OCI-LY7 (cell line): ENCODE measurements at regions not wholly inside any gene's neighbourhood (a gene's known extent, or its start where the extent isn't known, plus 50 kb on each side); places are given as distances from the start of the nearest gene placed in this dataset.

Experiments used
- BruUV-seq: library from RNA; stranded (reverse); fragments of 400-500 nt; replicated peaks from 2 replicates; lab custom pipeline; 2021; lab: Mats Ljungman, UMichigan
- CTCF ChIA-PET: fragments of 300-600 bp; sonication (Branson Sonifier 250); formaldehyde crosslinking; loops from one replicate; lab custom pipeline; 2022; ENCODE audit warnings: antibody characterized with exemption; ENCODE audit not compliant: unreplicated experiment; lab: Charles Lee
- POLR2A ChIA-PET: fragments of 300-600 bp; sonication (Branson Sonifier 250); formaldehyde crosslinking; loops from one replicate; lab custom pipeline; 2022; ENCODE audit warnings: antibody characterized with exemption; lab: Charles Lee
- DNase-seq: peaks from one replicate; pipeline ENCODE4 v3.0.0-alpha.2; 2015; ENCODE audit warnings: low spot score
- H2AFZ ChIP-seq: fragments of 200-600 bp; sonication (generic), shearing (Covaris generic); 2 replicates; pipeline ENCODE4 v1.6.1; 2014; ENCODE audit warnings: mild to moderate bottlenecking, antibody characterized with exemption, low read length, moderate library complexity
- H3K27ac ChIP-seq: fragments of 200-600 bp; sonication (generic); 2 replicates; pipeline ENCODE4 v1.5.1; 2014; ENCODE audit warnings: mixed run types, low read depth, mild to moderate bottlenecking, moderate library complexity, low read length, inconsistent platforms; ENCODE audit not compliant: poor library complexity, severe bottlenecking
- H3K36me3 ChIP-seq: fragments of 200-600 bp; sonication (generic); 2 replicates; pipeline ENCODE4 v1.6.1; 2014; ENCODE audit warnings: mild to moderate bottlenecking, antibody characterized with exemption, low read length, moderate library complexity, mixed read lengths; ENCODE audit not compliant: insufficient read depth
- H3K4me1 ChIP-seq: fragments of 200-600 bp; sonication (generic); 2 replicates; pipeline ENCODE4 v1.5.1; 2014; ENCODE audit warnings: mild to moderate bottlenecking, low read length; ENCODE audit not compliant: insufficient read depth, poor library complexity, severe bottlenecking
- H3K4me2 ChIP-seq: fragments of 200-600 bp; sonication (generic); 2 replicates; pipeline ENCODE4 v1.6.1; 2014; ENCODE audit warnings: mild to moderate bottlenecking, low read length
- H3K4me3 ChIP-seq: fragments of 200-600 bp; sonication (generic); 2 replicates; pipeline ENCODE4 v1.5.1; 2014; ENCODE audit warnings: mild to moderate bottlenecking, low read depth, low read length; ENCODE audit not compliant: poor library complexity, severe bottlenecking
- H3K79me2 ChIP-seq: fragments of 200-600 bp; sonication (generic); 2 replicates; pipeline ENCODE4 v1.6.1; 2016; ENCODE audit warnings: low read depth, mild to moderate bottlenecking, low read length, moderate library complexity, mixed read lengths; ENCODE audit not compliant: insufficient read depth
- H3K9me2 ChIP-seq: fragments of 200-600 bp; sonication (generic); 2 replicates; pipeline ENCODE4 v1.6.1; 2016; ENCODE audit warnings: mild to moderate bottlenecking, low read length, mixed read lengths; ENCODE audit not compliant: insufficient read depth
- H3K9me3 ChIP-seq: fragments of 200-600 bp; sonication (generic); 2 replicates; pipeline ENCODE4 v1.6.1; 2014; ENCODE audit warnings: mild to moderate bottlenecking, mixed run types, low read length, mixed read lengths
- H4K20me1 ChIP-seq: fragments of 200-600 bp; sonication (generic); 2 replicates; pipeline ENCODE4 v1.6.1; 2014; ENCODE audit warnings: mild to moderate bottlenecking, antibody characterized with exemption, low read length, moderate library complexity, mixed read lengths; ENCODE audit not compliant: insufficient read depth
- EZH2phosphoT487 ChIP-seq: fragments of 200-600 bp; sonication (generic); IDR thresholded peaks from 2 replicates; pipeline ENCODE4 v1.6.1; 2018; ENCODE audit warnings: low read depth, borderline replicate concordance, mild to moderate bottlenecking, mixed run types, antibody characterized with exemption, low read length, moderate library complexity, mixed read lengths
- intact Hi-C: fragments of 100-400 bp; cut with micrococcal nuclease; formaldehyde crosslinking; loops from one replicate; pipeline ENCODE4 v1.10.0; 2022; ENCODE audit not compliant: unreplicated experiment
- TF ChIP-seq, protein P1 (sequence below): fragments of 200-600 bp; sonication (generic); conservative IDR thresholded peaks from 2 replicates; pipeline ENCODE4 v1.5.1; 2014; ENCODE audit warnings: mild to moderate bottlenecking, antibody characterized with exemption, low read length, moderate library complexity, mixed read lengths

DNA sequence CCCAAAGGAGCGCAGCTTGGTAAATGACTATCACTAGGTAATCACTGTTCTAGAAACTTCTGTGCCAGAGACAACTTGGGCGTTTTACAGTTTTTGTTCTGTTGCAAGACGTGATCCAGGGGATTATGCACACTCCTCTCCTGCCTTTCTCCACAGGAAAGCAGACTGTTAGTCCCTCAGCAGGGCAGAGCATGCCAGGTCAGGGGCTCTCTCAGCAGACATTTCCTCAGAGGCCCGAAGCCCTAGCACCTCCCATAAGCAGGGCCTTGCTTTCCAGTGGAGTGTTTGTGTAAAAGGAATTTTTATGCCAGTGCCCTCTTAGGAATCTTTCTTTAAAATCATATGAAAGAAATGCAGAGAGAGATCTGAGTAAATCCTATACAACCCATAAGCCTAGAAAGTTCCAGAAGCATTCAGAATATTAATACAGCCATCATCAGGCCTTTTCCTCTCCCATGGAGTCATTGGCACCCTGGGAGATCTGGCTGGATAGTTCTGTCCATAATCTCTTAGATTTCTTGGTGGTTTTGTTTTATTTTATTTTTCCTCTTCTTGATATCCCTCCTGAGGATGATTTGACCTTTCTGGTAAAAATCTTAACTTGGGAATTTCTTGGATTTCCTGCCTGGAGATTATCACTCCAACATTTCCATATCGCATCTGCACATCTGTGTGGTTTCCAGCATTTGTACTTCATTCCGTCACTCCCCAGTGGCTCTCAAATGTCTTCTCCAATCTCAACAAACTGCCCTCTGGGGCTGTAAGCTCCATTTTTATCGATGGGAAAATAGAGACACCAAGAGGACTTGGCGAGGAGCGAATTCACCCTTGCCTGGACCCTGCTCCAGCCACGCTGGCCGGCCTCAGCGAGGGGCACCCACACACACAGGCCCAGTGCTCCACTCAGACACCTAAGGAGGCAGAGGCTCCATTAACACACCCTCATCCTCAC lies 116.1 kb downstream of the PSMG1 start:
- Histone ChIP-seq H3K9me2 (no peaks in the 10 kb centered on the region), H3K36me3 (no peaks in the 10 kb centered on the region), H3K27ac (no peak overlapping the region), H3K4me3 (no peak overlapping the region), H2AFZ (no peak overlapping the region), H3K4me1 (no peaks in the 10 kb centered on the region), H3K79me2 (no peaks in the 10 kb centered on the region), H3K9me3 (no peaks in the 10 kb centered on the region), H4K20me1 (no peaks in the 10 kb centered on the region), H3K4me2 (no peak overlapping the region)
- TF ChIP-seq EZH2phosphoT487, result no peak
- no TSS peak for BruUV-seq
- no peak for DNase-seq
- ChIA-PET CTCF (no interaction called here), POLR2A (no interaction called here)
- intact Hi-C loops, result no loop called here

DNA sequence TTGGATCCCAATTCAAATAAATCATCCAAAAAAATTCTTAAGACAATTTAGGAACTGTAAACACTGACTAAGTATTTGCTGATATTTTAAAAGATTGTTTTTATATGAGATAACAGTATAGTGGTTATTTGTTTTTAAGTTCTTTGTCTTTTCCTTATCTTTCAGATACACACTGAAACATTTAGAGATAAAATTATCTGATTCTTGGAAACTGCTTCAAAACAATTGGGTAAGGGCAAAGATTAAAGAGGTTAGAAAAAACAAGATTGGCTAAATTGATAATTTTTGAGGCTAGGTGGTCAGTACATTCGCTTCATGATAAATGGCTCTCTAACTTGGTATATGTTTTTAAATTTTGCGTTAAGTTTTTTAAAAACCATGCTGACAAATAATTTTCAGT lies 117.3 kb downstream of the PSMG1 start:
- Histone ChIP-seq H3K9me2 (no peaks in the 10 kb centered on the region), H2AFZ (no peak overlapping the region), H3K9me3 (no peaks in the 10 kb centered on the region), H3K4me3 (no peak overlapping the region), H3K27ac (no peak overlapping the region), H4K20me1 (no peaks in the 10 kb centered on the region), H3K4me1 (no peaks in the 10 kb centered on the region), H3K36me3 (no peaks in the 10 kb centered on the region), H3K4me2 (no peak overlapping the region), H3K79me2 (no peaks in the 10 kb centered on the region)
- ChIA-PET CTCF (no interaction called here), POLR2A (no interaction called here)
- DNase-seq, result no peak
- TF ChIP-seq, protein P1, sequence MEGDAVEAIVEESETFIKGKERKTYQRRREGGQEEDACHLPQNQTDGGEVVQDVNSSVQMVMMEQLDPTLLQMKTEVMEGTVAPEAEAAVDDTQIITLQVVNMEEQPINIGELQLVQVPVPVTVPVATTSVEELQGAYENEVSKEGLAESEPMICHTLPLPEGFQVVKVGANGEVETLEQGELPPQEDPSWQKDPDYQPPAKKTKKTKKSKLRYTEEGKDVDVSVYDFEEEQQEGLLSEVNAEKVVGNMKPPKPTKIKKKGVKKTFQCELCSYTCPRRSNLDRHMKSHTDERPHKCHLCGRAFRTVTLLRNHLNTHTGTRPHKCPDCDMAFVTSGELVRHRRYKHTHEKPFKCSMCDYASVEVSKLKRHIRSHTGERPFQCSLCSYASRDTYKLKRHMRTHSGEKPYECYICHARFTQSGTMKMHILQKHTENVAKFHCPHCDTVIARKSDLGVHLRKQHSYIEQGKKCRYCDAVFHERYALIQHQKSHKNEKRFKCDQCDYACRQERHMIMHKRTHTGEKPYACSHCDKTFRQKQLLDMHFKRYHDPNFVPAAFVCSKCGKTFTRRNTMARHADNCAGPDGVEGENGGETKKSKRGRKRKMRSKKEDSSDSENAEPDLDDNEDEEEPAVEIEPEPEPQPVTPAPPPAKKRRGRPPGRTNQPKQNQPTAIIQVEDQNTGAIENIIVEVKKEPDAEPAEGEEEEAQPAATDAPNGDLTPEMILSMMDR, result no peak
- no peak for TF ChIP-seq EZH2phosphoT487
- BruUV-seq, result no TSS peak
- intact Hi-C loops, result no loop called here

DNA sequence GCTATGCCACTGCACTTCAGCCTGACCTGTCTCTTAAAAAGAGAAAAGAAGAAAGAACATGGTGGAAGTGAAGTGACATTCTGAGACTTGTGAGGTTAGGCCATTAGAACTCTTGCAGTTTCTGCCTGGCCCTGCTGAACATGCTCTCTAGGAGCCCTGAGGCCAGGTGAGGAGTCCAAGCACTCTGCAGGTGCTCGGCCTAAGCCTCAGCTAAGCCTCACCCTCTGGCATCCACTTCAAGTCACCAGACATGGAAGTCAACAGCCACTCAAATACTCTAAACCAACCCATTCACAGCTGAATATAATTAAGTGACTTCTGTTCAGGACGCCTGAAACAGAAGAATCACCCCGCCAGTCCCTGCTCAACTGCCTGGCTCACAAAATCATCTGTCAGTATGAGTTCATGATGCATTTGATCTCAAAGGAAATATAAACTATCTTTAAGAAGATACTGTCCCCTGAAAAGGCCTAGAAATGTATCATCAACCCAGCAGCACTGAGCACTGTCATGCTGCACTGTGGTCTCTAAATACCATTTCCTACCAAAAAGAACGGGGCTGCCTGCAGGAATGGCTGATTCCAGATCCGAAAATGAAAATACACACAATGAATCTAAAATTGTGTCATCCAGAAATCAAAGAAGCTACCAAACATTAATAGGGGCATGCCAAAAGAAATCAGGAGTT lies 118.8 kb downstream of the PSMG1 start:
- CTCF ChIA-PET, result no interaction called here
- TF ChIP-seq, protein P1, result no peak
- TF ChIP-seq EZH2phosphoT487, result no peak
- POLR2A ChIA-PET, result interaction anchor here (0.5 to 0.6 kb wide), 2 partner anchors 114 to 162 kb away, joined by 3 read pairs; no protein-coding TSS in a partner anchor
- H3K27ac ChIP-seq, result no peak overlapping the region
- no peaks in the 10 kb centered on the region for H3K4me1 ChIP-seq
- no peaks in the 10 kb centered on the region for H3K9me3 ChIP-seq
- H4K20me1 ChIP-seq, result no peaks in the 10 kb centered on the region
- H3K4me2 ChIP-seq, result no peak overlapping the region
- no TSS peak for BruUV-seq
- H3K79me2 ChIP-seq, result no peaks in the 10 kb centered on the region
- no peaks in the 10 kb centered on the region for H3K36me3 ChIP-seq
- intact Hi-C loops, result no loop called here
- DNase-seq, result no peak
- H2AFZ ChIP-seq, result no peak overlapping the region
- H3K4me3 ChIP-seq, result no peak overlapping the region
- H3K9me2 ChIP-seq, result no peaks in the 10 kb centered on the region
